A172 (cell line): ENCODE measurements at regions not wholly inside any gene's neighbourhood (a gene's known extent, or its start where the extent isn't known, plus 50 kb on each side); places are given as distances from the start of the nearest gene placed in this dataset.

Source experiments
- DNase-seq: peaks from one replicate; pipeline ENCODE4 v3.0.0-alpha.2; 2015; ENCODE audit warnings: low spot score

- no peak for DNase-seq
Observed at GRCh38 chr5:67465537-67466207, 269.1 kb upstream of the CD180 start.

- DNase-seq = no peak
Observed at GRCh38 chr5:67462147-67462546, 265.5 kb upstream of the CD180 start.

GRCh38 chr5:67459253-67459652 lies 262.7 kb upstream of the CD180 start:
- DNase-seq = no peak

- DNase-seq = no peak
Observed at GRCh38 chr5:67455970-67456369, 259.4 kb upstream of the CD180 start.

- DNase-seq = no peak
Observed at GRCh38 chr5:67454957-67455561, 258.5 kb upstream of the CD180 start.

- DNase-seq = no peak
Observed at GRCh38 chr5:67453111-67453905, 256.7 kb upstream of the CD180 start.

- no peak for DNase-seq
Observed at GRCh38 chr5:67451640-67452279, 255.2 kb upstream of the CD180 start.

- DNase-seq = no peak
Observed at GRCh38 chr5:67447732-67448131, 251.1 kb upstream of the CD180 start.

- DNase-seq = no peak
Observed at GRCh38 chr5:67437905-67438845, 241.6 kb upstream of the CD180 start.

- DNase-seq = no peak
Observed at GRCh38 chr5:67435032-67435431, 238.4 kb upstream of the CD180 start.

- no peak for DNase-seq
Observed at GRCh38 chr5:67434466-67434865, 237.9 kb upstream of the CD180 start.

GRCh38 chr5:67432606-67433005 lies 236.0 kb upstream of the CD180 start:
- DNase-seq = no peak

- peak; percentile 47 for DNase-seq
Observed at GRCh38 chr5:67431191-67431590, 234.6 kb upstream of the CD180 start.

- no peak for DNase-seq
Observed at GRCh38 chr5:67427850-67428298, 231.3 kb upstream of the CD180 start.

- no peak for DNase-seq
Observed at GRCh38 chr5:67426961-67427849, 230.6 kb upstream of the CD180 start.

- no peak for DNase-seq
Observed at GRCh38 chr5:67425514-67425913, 228.9 kb upstream of the CD180 start.

- no peak for DNase-seq
Observed at GRCh38 chr5:67417839-67418238, 221.2 kb upstream of the CD180 start.

GRCh38 chr5:67416986-67417385 lies 220.4 kb upstream of the CD180 start:
- DNase-seq = no peak

- DNase-seq = no peak
Observed at GRCh38 chr5:67416133-67416937, 219.7 kb upstream of the CD180 start.
